ENCODE measurements at regions not wholly inside any gene's neighbourhood (a gene's known extent, or its start where the extent isn't known, plus 50 kb on each side); places are given as distances from the start of the nearest gene placed in this dataset.

GRCh38 chr14:100673085-100673806 is 53.4 kb upstream of the DLK1 start:
- no peak for TF ChIP-seq JUND (IDR thresholded peaks at IDR 0.05)
- TF ChIP-seq EGR1 (IDR thresholded peaks at IDR 0.05; ENCODE audit: low read depth), result no peak
- TF ChIP-seq RAD21 (IDR thresholded peaks at IDR 0.05; ENCODE audit: low read depth), result no peak
- no peak for TF ChIP-seq ELF1 (IDR thresholded peaks at IDR 0.05; ENCODE audit: borderline replicate concordance, low read depth)
- TF ChIP-seq, protein P1, sequence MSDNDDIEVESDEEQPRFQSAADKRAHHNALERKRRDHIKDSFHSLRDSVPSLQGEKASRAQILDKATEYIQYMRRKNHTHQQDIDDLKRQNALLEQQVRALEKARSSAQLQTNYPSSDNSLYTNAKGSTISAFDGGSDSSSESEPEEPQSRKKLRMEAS (IDR thresholded peaks at IDR 0.05), result no peak
- TF ChIP-seq POLR2AphosphoS5 (IDR thresholded peaks at IDR 0.05; ENCODE audit: low read depth, low read length), result no peak
- TF ChIP-seq, protein P2, sequence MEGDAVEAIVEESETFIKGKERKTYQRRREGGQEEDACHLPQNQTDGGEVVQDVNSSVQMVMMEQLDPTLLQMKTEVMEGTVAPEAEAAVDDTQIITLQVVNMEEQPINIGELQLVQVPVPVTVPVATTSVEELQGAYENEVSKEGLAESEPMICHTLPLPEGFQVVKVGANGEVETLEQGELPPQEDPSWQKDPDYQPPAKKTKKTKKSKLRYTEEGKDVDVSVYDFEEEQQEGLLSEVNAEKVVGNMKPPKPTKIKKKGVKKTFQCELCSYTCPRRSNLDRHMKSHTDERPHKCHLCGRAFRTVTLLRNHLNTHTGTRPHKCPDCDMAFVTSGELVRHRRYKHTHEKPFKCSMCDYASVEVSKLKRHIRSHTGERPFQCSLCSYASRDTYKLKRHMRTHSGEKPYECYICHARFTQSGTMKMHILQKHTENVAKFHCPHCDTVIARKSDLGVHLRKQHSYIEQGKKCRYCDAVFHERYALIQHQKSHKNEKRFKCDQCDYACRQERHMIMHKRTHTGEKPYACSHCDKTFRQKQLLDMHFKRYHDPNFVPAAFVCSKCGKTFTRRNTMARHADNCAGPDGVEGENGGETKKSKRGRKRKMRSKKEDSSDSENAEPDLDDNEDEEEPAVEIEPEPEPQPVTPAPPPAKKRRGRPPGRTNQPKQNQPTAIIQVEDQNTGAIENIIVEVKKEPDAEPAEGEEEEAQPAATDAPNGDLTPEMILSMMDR (IDR thresholded peaks at IDR 0.05 in 2 of 3, conservative IDR thresholded peaks at IDR 0.05 in 1 of 3; ENCODE audit: borderline replicate concordance in 1 of 3, insufficient read depth in 1 of 3, low read depth in 2 of 3, low read length in 2 of 3), result no peak
- TF ChIP-seq ZNF274 (IDR thresholded peaks at IDR 0.05; ENCODE audit: low read depth, low read length), result no peak

All from HCT116 (cell line).